DND-41 (cell line): ENCODE measurements at regions not wholly inside any gene's neighbourhood (a gene's known extent, or its start where the extent isn't known, plus 50 kb on each side); places are given as distances from the start of the nearest gene placed in this dataset.

Source experiments
- ATAC-seq: fragments of 200-7000 bp; cut with Tn5 transposase; 3 replicates; pipeline ENCODE4 v1.9.1; 2021; ENCODE audit warnings: low read depth; ENCODE audit not compliant: insufficient read depth
- DNase-seq: peaks from one replicate; pipeline ENCODE4 v3.0.0-alpha.2; 2020
- H2AFZ ChIP-seq: 2 replicates; pipeline ENCODE4 v1.6.0; 2012; ENCODE audit warnings: low read depth, low read length
- H3K27ac ChIP-seq: 2 replicates; pipeline ENCODE4 v1.5.1; 2012; ENCODE audit warnings: low read length, inconsistent platforms
- H3K27me3 ChIP-seq: fragments of 200-600 bp; sonication (generic); 2 replicates; pipeline ENCODE4 v1.6.0; 2012; ENCODE audit warnings: low read length, mild to moderate bottlenecking, inconsistent platforms; ENCODE audit not compliant: insufficient read depth, poor library complexity
- H3K36me3 ChIP-seq: 2 replicates; pipeline ENCODE4 v1.5.1; 2012; ENCODE audit warnings: low read length, inconsistent platforms; ENCODE audit not compliant: insufficient read depth
- H3K4me1 ChIP-seq: 2 replicates; pipeline ENCODE4 v1.5.1; 2012; ENCODE audit warnings: mild to moderate bottlenecking, low read length; ENCODE audit not compliant: insufficient read depth
- H3K4me2 ChIP-seq: 2 replicates; pipeline ENCODE4 v1.6.0; 2012; ENCODE audit warnings: mild to moderate bottlenecking, moderate library complexity, low read length, inconsistent platforms; ENCODE audit not compliant: insufficient read depth
- H3K4me3 ChIP-seq, 2 experiments: fragments of 200-600 bp in 1 of 2; shearing (Covaris generic) in 1 of 2; 2 replicates each; pipeline ENCODE4 v1.5.1; 2012 to 2016; ENCODE audit warnings: inconsistent platforms in 2 of 2, low read length in 2 of 2, mild to moderate bottlenecking in 2 of 2, low read depth in 1 of 2, moderate library complexity in 1 of 2
- H3K79me2 ChIP-seq: 2 replicates; pipeline ENCODE4 v1.6.0; 2012; ENCODE audit warnings: low read length, inconsistent platforms; ENCODE audit not compliant: insufficient read depth
- H3K9ac ChIP-seq: 2 replicates; pipeline ENCODE4 v1.6.0; 2012; ENCODE audit warnings: low read depth, mild to moderate bottlenecking, inconsistent platforms, low read length, moderate library complexity
- H3K9me3 ChIP-seq: 2 replicates; pipeline ENCODE4 v1.5.1; 2012; ENCODE audit warnings: low read length, moderate library complexity, mild to moderate bottlenecking, inconsistent platforms; ENCODE audit not compliant: insufficient read depth, severe bottlenecking
- H4K20me1 ChIP-seq: 2 replicates; pipeline ENCODE4 v1.6.0; 2012; ENCODE audit warnings: low read length; ENCODE audit not compliant: insufficient read depth
- EZH2 ChIP-seq: IDR thresholded peaks from 3 replicates; pipeline ENCODE4 v1.6.1; 2012; ENCODE audit warnings: borderline replicate concordance, low read depth, mild to moderate bottlenecking, moderate library complexity, low read length, inconsistent platforms; ENCODE audit not compliant: severe bottlenecking
- TF ChIP-seq, protein P1 (sequence below): IDR thresholded peaks from 2 replicates; pipeline ENCODE4 v1.5.1; 2012; ENCODE audit warnings: borderline replicate concordance, low read length, moderate library complexity, mild to moderate bottlenecking; ENCODE audit not compliant: poor library complexity, severe bottlenecking; ENCODE audit errors: extremely low read depth

DNA sequence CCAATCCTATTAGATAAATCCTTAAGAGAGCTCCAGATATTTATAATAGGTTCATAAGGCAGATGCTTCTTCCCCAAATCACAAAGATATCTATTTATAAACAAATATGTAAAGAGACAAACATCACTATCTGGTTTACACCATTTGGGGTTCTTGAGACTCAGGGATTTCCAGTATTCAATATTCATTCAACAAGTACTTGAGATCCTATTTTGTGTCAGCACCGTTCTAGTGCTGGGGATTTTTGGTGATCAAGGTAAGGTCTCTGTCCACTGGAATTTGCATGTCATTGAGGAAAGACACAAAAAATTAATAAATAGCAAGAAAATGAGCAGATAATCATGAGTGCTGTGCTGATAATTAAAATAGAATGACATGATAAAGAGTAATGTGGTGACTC lies 222.7 kb upstream of the FOXN3 start:
- Histone ChIP-seq H2AFZ (no peak overlapping the region), H3K27ac (no peak overlapping the region), H3K27me3 (no peaks in the 10 kb centered on the region), H3K4me1 (no peaks in the 10 kb centered on the region), H3K4me3 (no peak overlapping the region), H3K36me3 (no peaks in the 10 kb centered on the region), H3K4me2 (no peak overlapping the region), H3K79me2 (no peaks in the 10 kb centered on the region), H3K9me3 (no peaks in the 10 kb centered on the region), H3K9ac (no peak overlapping the region), H4K20me1 (no peaks in the 10 kb centered on the region)
- DNase-seq (no peak), ATAC-seq (no peak)
- TF ChIP-seq, protein P1, sequence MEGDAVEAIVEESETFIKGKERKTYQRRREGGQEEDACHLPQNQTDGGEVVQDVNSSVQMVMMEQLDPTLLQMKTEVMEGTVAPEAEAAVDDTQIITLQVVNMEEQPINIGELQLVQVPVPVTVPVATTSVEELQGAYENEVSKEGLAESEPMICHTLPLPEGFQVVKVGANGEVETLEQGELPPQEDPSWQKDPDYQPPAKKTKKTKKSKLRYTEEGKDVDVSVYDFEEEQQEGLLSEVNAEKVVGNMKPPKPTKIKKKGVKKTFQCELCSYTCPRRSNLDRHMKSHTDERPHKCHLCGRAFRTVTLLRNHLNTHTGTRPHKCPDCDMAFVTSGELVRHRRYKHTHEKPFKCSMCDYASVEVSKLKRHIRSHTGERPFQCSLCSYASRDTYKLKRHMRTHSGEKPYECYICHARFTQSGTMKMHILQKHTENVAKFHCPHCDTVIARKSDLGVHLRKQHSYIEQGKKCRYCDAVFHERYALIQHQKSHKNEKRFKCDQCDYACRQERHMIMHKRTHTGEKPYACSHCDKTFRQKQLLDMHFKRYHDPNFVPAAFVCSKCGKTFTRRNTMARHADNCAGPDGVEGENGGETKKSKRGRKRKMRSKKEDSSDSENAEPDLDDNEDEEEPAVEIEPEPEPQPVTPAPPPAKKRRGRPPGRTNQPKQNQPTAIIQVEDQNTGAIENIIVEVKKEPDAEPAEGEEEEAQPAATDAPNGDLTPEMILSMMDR = no peak
- no peak for TF ChIP-seq EZH2

DNA sequence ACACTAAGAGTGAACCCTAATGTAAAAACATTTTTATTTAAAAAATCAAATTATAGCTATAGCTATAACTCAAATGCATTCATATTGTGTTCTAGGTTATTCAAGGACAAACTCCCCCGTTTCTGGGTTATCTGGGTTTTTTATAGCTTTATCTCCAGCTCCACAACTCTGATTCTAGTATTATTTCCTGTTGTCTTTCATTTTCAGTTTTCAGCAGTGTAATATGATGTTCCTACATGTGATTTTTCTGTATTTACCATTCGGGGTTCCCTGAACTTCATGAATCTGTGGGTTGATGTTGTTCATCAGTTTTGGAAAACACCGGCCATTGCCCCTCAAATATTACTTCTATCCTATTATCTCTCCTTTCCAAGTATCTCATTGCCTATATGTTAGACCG lies 221.9 kb upstream of the FOXN3 start:
- H3K79me2 ChIP-seq = no peaks in the 10 kb centered on the region
- H3K36me3 ChIP-seq = no peaks in the 10 kb centered on the region
- H4K20me1 ChIP-seq = no peaks in the 10 kb centered on the region
- no peak overlapping the region for H3K4me2 ChIP-seq
- ATAC-seq (no peak), DNase-seq (no peak)
- H2AFZ ChIP-seq = no peak overlapping the region
- H3K9ac ChIP-seq = no peak overlapping the region
- TF ChIP-seq, protein P1 = no peak
- TF ChIP-seq EZH2 = no peak
- H3K27me3 ChIP-seq = no peaks in the 10 kb centered on the region
- no peak overlapping the region for H3K4me3 ChIP-seq
- no peak overlapping the region for H3K27ac ChIP-seq
- H3K9me3 ChIP-seq = no peaks in the 10 kb centered on the region
- no peaks in the 10 kb centered on the region for H3K4me1 ChIP-seq

DNA sequence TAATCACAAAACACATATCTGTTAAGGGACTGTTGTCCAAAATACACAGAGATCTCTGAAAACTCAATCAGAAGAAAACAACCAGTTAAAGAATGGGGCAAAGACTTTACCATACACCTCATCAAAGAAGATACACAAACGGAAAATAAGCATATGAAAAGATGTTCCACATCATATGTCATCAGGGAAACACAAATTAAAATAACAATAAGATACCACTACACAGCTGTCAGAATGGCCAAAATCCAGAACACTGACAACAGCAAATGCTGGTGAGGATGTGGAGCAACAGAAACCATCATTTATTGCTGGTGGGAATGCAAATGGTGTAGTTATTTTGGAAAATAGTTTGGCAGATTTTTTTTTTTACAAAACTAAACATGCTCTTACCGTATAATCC lies 220.5 kb upstream of the FOXN3 start:
- ATAC-seq = no peak
- no peaks in the 10 kb centered on the region for H3K4me1 ChIP-seq
- no peak overlapping the region for H3K4me3 ChIP-seq
- no peak overlapping the region for H2AFZ ChIP-seq
- no peak overlapping the region for H3K27ac ChIP-seq
- no peak for TF ChIP-seq EZH2
- TF ChIP-seq, protein P1 = no peak
- no peak overlapping the region for H3K4me2 ChIP-seq
- H3K36me3 ChIP-seq = no peaks in the 10 kb centered on the region
- H3K9ac ChIP-seq = no peak overlapping the region
- H3K79me2 ChIP-seq = no peaks in the 10 kb centered on the region
- no peaks in the 10 kb centered on the region for H3K9me3 ChIP-seq
- H4K20me1 ChIP-seq = no peaks in the 10 kb centered on the region
- no peaks in the 10 kb centered on the region for H3K27me3 ChIP-seq
- no peak for DNase-seq

DNA sequence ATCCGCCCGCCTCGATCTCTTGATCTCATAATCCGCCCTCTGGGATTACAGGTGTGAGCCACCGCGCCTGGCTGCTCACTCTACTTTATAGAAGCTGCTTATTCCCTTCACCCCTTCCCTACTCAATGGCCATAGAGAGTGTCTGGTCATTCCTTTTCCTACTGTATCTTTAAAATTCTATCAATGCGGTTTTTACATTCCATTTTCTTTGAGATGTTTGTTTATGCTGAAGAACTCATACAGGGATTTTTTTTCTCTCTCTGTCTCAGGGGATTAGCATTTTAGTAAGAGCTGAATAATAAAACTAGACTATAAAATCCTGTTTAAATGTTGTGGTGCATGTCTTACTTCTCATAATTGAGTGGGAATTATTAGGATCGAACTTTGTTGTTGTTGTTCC lies 218.6 kb upstream of the FOXN3 start:
- ATAC-seq = no peak
- no peak overlapping the region for H3K9ac ChIP-seq
- no peaks in the 10 kb centered on the region for H3K9me3 ChIP-seq
- no peak overlapping the region for H3K4me2 ChIP-seq
- no peak overlapping the region for H2AFZ ChIP-seq
- no peaks in the 10 kb centered on the region for H3K4me1 ChIP-seq
- H3K79me2 ChIP-seq = no peaks in the 10 kb centered on the region
- no peaks in the 10 kb centered on the region for H3K27me3 ChIP-seq
- no peak overlapping the region for H3K27ac ChIP-seq
- TF ChIP-seq, protein P1 = no peak
- no peak for TF ChIP-seq EZH2
- no peak for DNase-seq
- no peak overlapping the region for H3K4me3 ChIP-seq
- H3K36me3 ChIP-seq = no peaks in the 10 kb centered on the region
- no peaks in the 10 kb centered on the region for H4K20me1 ChIP-seq
